GM11168 (cell line): ENCODE measurements at regions not wholly inside any gene's neighbourhood (a gene's known extent, or its start where the extent isn't known, plus 50 kb on each side); places are given as distances from the start of the nearest gene placed in this dataset.

Experiments
- in situ Hi-C: fragments of 300-500 bp; cut with MboI; formaldehyde crosslinking; loops from one replicate; pipeline ENCODE4 v1.12.0; 2022; ENCODE audit warnings: low sequenced_read_pairs; ENCODE audit not compliant: unreplicated experiment

DNA sequence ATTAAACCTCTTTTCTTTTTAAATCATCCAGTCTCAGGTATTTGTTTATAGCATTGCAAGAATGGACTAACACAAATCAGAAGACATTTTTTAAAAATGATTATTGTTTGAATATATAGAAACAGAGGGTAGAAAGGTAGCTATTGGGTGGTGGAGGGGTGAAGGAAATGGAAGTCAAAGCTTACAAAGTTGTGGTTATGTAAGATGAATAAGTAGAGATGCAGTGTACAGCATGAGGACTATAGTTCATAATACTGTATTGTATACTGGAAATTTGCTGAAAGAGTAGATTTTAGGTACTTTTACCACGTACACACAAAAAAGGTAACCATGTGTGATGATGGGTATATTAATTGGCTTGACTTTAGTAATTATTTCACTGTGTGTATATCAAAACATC is 144.0 kb upstream of the FAM3C start:
- in situ Hi-C loops = loop anchor here (10.0 to 25.0 kb wide), 3 partner anchors 145 to 553 kb away; partner anchors contain the start of genes CPED1 and FAM3C

DNA sequence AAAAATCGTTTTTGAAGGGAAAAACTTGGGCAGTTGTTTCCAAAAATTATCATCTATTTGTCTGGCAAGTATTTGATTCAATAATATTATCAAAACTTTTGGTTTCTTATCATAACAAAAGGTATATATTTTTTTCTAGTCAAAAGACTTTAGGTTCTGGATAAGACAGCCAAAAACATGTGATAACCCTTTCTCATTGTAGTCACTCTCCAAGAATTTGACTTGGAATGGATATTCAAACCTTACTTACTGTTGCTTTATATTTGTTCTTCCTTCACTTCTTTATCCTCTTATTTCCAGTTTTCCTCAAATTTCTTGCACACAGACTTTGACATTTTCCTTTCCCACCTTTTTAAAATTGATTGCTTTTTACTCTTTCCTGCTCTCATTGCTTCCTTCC is 140.9 kb upstream of the FAM3C start:
- in situ Hi-C loops = loop anchor here (25.0 kb wide), 2 partner anchors 400 to 550 kb away; partner anchors contain the start of gene CPED1

DNA sequence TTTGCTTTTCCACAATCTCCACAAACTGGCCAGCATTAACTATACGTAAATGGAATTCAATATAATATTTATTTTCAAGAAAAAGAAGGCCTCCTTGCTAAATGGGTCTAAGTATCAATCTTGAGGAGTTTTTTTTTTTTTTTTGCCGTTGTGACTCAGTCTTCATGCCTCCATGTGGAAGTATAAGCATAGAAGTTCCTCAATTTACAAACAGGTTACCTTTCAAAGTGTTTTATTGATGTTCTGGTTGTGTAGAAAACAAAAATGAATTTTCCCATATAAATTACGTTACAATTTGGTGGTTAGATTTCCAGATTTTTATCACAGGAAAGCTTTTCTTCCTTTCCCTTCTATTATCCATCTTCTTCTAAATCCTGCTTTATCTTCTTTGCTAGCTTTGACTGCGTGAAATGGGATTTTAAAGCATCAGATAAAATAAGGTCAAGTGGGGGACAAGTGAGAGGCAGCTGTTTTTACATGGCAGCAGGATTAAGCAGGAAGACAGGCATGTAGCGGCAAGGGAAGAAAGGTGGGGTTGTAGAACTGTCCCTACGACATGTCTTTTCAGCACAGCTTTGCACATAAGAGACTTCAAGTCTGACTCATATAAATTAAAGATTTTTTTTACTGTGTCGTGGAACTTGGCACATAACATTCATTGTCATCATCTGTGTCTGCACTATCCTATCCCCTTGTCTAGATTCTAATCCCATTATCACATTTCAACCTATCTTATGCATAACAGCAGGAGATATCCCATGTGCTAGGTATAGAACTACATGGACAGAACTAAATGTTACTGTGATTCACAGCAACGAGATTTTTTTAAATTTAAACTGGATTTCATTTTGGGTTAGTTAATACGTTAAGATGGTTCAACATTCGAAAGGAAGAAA is 135.3 kb upstream of the FAM3C start:
- in situ Hi-C loops = loop anchor here (25.0 kb wide), 2 partner anchors 394 to 544 kb away; partner anchors contain the start of gene CPED1

DNA sequence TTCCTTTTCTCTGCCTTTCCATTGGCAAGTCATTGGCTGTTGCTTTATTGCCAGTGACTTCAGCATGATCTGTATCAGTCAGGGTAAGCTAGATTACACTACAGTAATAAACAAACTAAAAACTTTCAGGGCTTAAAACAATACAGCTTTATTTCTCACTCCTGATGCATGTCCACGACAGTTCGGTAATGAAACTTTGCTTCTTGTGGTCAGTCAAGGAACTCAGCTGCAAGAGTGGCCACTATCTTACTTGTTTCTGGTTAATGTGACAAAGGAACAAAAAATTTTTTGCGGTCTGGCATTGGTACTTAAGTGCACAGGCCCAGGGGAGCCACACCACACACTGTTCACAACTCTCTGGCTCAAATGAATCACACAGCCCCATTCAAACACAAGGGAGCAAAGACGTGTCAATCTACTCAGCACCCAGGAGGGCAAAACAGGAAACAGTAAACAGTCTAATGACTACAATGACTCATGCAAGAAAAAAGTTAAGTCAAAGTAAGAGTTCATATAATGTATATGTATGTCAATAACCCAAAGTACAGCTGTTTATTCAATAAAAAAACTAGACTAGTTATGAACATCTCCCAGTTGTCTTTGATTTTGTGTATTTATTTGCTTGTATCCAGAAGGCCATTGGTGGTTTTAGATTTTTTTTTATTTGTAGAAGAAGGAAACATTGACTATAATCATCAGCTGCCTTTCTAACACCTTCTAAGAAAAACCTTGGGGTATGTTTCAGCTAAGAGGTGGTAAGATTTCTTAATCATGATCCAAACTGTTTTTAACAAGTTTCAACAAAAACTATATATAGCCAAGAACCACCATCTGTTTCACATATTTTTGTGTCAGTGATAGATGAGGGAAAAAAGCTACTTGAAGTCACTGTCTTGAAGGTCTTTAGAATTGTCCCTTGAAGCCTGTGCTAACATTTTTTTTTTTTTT is 134.4 kb upstream of the FAM3C start:
- in situ Hi-C loops = loop anchor here (25.0 kb wide), 2 partner anchors 393 to 543 kb away; partner anchors contain the start of gene CPED1

DNA sequence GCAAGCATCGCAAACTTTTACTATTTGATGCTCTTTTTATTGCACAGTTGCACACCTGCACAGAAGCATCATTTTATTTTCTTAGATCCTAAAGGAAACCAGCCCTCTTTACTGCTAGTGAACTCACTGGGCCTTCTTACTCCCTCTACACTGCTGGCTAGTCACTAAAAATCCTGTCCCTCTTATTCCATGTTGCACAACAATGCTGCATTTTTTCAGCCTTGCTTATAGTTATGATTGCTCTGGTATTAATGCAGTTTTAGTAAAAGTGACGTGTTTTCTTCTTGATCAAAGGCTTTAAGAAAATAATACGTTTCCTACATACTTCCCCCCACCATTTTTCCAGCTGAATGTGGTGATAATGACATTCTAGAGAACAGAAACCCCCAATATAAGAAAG is 132.9 kb upstream of the FAM3C start:
- in situ Hi-C loops = loop anchor here (25.0 kb wide), 2 partner anchors 392 to 542 kb away; partner anchors contain the start of gene CPED1

DNA sequence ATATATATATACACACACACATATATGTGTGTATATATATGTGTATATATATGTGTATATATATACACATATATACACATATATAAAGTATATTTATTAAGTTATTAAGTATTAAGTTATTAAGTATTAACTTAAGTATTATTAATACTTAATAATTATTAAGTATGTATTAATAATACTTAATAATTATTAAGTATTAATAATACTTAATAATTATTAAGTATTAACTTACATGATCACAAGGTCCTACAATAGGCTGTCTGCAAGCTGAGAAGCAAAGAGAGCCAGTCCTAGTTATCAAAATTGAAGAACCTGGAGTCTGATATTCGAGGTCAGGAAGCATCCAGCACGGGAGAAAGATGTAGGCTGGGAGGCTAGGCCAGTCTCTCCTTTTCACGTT is 130.1 kb upstream of the FAM3C start:
- in situ Hi-C loops = loop anchor here (25.0 kb wide), 2 partner anchors 389 to 539 kb away; partner anchors contain the start of gene CPED1

DNA sequence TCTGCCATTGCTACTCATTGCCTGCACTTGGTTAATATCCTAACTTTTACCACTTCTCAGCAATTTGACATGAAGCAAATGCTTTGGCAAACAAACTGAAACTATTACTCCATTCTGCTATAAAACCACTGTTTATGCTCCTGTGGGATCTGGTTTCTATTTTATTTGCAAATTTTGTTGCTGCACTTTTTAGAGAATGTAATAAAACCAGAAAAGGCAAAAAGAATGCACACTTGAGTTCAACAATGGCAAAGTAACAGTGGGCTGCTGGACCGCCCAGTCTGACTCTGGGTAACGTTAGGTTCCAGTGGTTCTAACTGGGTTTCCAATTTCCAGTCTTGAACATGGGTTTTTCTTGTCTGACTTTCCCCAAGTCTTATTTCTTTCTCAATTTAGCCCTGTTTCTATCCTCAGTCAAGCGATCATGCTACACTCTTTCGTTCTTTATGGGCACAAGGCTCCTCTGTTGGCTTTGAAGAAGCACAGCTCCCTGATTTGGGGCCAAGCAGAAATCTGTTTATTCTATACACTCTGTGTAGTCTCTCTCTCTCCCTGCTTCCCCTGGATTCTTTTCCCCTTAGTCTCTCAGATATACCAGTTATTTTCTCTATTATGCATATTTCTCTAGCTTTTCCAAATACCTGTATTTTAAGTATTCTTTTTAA is 129.2 kb upstream of the FAM3C start:
- in situ Hi-C loops = loop anchor here (25.0 kb wide), 2 partner anchors 388 to 538 kb away; partner anchors contain the start of gene CPED1

DNA sequence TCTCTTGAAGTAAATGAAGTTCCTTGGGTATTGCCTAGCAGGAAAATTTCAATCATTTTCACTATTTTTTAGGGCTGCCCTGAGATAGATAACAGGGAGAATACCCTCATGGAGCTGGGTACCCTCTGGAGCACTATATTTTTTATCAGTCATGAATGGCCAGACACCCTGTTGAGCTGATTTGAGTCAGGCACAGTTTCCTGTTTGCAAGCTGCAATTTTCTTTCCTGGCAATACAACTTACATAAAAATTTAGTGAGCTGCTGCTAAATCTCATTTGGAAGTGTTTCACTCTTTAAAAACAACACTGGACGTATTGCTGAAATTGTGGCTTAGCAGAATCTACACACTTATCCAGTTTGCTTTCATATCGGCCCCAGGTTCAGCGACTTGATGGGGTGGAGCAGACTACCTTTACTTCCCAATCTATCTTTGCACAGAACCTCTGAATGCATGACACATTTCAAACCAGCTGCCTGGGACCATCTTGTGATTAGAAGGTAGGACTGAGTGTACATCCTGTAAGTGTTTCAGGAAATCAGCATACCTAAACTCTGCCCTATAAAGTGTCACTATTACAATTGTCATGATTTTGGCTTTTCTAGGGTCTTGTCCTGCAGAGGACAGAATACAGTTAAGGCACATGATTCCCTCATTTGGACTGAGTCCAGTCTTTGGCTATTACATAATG is 125.7 kb upstream of the FAM3C start:
- in situ Hi-C loops = no loop called here

DNA sequence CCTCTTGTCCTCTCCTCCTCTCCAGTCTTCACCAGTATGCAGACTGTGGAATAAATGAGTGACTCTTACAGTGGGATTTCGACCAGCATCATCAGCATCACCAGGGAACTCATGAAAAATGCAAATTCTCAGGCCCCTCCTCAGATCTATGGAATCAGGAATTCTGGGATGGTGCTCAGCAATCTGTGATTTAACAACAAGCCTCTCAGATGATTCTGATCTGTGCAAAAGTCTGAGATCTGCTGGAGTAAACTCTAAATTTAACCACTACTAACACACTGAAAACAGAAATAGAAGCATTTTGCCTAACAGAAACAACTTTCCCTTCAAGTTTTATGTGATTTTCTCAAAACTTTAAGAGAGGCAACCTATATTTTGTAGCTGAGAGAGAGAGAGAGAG is 124.8 kb upstream of the FAM3C start:
- in situ Hi-C loops = no loop called here

DNA sequence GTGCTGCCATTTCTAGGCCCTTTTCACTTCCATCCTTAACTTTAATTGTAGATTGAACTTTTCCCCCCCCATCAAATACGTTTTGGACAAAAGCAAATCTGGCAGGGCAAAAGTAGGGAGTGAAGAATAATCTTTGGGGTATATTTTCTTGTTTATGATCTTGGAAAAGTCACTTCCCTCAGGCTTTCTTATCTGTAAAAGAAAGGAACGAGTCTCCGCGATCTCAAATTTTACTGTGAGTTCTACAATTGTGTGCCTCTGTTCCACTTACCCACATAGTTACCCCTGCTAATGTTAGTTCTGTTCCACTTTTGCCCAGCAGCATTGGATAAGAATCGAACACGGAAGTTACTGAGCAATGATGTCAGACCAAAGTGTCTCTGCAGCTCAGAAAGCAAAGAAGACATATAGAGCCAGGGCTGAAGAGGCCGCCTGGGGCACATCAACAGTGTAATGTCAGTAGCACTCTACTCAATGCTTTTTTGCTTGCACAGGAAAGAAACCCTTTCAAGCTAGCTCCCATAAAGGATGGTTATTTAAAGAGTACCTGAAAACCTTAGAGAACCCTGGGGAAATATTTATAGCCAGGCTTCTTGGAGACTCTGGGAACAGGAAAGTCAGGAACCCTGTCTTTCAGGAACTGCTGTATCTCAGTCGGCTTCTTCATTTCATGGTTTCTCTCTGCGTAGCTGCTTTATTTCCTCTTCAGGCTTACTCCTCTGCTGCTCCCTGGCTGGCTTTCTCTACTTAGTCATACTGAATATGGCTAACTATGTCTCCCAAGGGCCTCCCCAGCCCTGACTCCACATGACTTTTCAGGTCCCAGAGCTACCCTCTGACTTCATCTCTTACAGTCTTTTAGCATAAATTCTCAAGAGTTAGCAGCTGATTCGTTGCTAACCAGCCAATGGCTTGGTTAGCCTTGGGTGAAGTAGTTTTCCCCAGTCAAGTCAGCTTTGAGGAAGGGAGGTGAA is 123.7 kb upstream of the FAM3C start:
- in situ Hi-C loops = no loop called here

DNA sequence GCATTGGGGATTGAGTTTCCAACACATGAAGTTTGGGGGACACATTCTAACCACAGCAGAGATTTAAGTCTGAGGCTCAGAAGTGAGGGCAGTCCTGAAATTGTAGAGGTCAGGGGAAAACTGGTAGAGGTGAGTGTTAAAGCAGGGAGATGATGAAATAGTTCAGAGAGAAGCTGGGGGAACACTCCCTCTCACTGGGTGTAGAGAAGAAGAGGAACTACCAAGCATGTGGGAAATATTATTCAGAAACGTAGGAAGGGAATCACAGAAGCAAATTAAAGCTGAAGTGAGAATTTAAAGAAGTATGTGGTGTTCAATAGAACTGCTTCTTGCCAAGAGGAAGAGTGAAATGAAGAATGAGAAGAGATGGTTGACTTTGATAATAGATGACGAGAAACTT is 121.5 kb upstream of the FAM3C start:
- in situ Hi-C loops = no loop called here

DNA sequence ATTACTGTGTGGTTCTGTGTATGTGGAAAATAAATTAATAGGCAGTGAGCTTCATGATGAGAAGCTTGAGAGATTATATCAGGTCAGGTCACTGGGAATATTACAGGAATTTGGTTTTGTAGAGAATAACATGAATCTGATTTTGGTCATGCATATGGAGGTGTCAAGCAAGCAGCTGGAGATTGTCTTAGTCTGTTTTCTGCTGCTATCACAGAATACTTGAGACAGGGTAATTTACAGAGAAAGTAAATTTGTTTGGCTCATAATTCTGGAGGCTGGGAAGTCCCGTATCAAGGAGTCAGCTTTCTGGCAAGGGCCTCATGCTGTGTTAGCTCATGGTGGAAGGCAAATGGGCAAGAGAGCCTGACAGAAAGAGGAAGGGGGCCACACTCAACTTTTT is 120.7 kb upstream of the FAM3C start:
- in situ Hi-C loops = no loop called here

DNA sequence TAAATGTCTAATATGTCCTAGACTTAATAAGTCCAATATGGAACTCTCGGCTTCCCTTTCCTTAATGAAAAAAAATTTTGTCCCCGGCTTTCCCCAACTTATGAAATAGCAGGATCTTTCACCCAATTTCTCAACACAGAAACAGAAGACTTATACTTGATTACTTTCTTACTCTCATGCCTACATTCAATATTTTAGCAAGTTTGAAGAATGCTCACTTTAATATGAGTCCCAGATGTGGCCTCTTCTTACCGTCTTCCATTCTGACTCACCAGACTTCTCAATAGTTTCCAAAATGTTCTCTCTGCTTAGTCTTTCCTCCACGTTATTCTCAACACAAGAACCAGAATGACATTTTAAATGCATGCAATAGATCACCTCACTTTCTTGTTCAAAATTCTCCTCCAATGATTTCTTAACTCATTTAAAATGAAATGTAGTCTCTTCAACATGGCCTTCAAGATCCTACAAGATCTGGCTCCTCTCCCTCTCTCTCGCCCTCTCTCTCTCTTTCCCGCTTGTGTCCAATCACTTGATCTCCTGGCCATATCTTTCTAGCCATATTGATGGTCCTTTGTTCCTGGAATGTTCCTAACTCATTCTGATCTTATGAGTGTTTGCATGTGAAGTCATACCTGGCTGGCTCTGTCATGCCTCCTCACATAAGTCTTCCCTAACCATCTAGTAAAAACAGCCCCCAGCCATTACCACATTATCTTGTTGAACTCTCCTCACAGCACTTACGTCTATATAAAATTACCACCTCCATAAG is 119.7 kb upstream of the FAM3C start:
- in situ Hi-C loops = no loop called here

DNA sequence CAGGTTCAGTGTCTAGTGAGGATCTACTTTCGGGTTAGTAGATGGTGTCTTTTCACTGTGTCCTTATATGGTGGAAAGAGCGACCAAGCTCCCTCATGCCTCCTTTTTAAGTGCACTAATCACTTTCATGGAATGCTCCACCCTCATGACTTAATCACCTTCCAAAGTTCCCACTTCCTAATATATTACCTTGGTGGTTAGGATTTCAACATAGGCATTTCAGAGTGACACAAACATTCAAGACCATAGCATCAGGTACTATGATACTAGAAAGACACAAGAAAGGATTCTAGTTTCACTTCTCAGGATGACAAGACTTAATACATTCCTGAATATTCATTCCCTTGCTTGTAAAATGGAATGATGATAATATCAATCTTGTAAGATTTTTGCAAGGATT is 119.1 kb upstream of the FAM3C start:
- in situ Hi-C loops = no loop called here

DNA sequence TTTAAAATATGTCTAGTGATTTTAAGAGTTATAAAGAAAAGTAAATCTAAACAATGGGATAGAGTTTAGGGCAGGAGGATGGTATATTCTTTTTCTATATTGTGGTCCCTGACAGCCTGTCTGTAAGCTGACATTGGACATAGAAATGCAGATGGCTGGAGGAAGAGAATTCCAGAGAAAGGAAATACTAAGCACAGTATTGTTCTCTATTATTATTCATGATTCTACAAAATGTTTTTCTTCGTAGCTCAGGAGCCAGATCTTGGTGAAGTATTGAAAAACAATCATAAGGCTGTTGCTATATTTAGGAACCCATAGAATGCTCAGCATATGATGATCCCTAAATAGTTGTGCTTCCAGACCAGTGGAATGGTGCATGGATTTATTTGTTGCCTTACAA is 117.0 kb upstream of the FAM3C start:
- in situ Hi-C loops = no loop called here

DNA sequence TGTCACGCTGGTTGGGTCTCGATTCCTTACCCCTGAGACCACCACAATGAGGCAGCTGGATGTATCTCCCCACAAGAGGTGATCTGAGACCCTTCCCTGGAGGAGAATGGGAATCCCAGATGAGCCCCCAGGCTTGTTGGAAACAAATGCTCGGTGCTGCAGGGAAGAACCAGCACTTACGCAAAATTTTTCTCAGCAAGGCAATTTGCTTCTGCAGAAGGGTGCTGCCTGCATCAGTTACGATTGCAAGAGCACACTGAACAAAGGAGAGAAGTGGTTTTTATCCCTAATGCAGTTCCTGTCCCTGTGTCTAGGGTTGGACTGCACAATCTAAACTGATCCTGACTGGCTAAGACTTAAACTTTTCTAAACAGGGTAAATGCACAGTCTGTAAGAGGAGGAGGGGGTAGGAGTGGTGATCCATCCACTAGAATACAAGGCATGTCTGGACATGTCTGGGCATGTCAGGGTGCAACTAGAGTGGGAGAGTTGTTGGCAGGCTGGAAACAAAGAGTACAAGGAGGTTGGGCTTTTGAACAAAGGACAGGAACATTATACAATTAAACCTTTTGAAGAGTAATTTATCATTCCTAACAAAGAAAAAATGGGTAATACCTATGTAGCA is 114.9 kb upstream of the FAM3C start:
- in situ Hi-C loops = no loop called here

DNA sequence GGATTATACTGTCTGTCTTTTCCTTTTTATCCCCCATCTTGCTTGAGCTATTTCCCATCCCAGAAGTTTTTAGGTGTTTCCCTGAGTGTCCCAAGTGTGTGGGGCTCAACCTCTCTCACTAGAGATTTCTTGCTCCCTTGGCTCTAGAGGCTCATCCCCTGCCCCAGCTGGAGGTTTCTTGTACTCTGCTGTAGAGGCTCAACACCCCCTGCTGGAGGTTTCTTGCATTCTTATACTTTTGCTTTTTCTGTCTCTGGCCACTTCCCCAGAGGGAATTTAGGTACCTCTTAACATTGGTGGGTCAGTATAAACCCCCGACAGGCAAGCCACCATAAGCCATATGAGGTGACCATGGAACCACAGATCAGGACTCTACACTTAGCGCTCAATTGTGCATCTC is 114.2 kb upstream of the FAM3C start:
- in situ Hi-C loops = no loop called here
